NB4 (cell line): ENCODE measurements at regions not wholly inside any gene's neighbourhood (a gene's known extent, or its start where the extent isn't known, plus 50 kb on each side); places are given as distances from the start of the nearest gene placed in this dataset.

ENCODE experiments used
- DNase-seq: peaks from one replicate; pipeline ENCODE4 v3.0.0; 2010; ENCODE audit warnings: low read depth
- H3K4me3 ChIP-seq: one replicate; pipeline ENCODE4 v1.5.1; 2011; ENCODE audit warnings: mild to moderate bottlenecking, low read depth, low read length, moderate library complexity
- MYC ChIP-seq: IDR thresholded peaks from 2 replicates; pipeline ENCODE4 v1.6.1; 2011; ENCODE audit warnings: low read depth, low read length
- POLR2A ChIP-seq: IDR thresholded peaks from 2 replicates; pipeline ENCODE4 v1.6.1; 2011; ENCODE audit warnings: mild to moderate bottlenecking; ENCODE audit not compliant: insufficient read length; ENCODE audit errors: extremely low read depth
- TF ChIP-seq, protein P1 (sequence below): IDR thresholded peaks from 2 replicates; pipeline ENCODE4 v1.6.1; 2011; ENCODE audit warnings: low read depth, low read length
- TF ChIP-seq, protein P2 (sequence below): IDR thresholded peaks from one replicate; pipeline ENCODE4 v1.5.1; 2012; ENCODE audit warnings: low read depth, low read length

DNA sequence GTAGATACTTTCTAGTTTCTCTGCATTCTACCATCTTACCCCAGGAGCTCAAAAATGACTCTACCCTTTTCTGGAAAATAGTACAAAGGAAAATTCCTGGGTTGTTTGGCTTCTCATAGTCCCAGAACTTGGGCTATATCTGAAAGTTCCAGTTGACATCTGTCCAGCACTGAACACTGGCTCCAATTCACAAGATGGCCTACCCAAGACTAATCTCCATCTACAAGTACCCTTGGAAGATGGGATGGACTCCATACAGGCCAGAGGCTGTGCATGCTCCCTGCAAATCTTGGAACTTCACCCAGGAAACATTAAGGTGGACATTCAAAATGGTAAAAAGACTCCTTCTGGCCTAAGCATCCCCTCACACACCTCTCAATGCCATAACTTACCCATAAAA is 427.1 kb downstream of the DTWD2 start:
- DNase-seq, result no peak
- TF ChIP-seq POLR2A (no peak), MYC (no peak)
- TF ChIP-seq, protein P1, sequence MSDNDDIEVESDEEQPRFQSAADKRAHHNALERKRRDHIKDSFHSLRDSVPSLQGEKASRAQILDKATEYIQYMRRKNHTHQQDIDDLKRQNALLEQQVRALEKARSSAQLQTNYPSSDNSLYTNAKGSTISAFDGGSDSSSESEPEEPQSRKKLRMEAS, result no peak
- TF ChIP-seq, protein P2, sequence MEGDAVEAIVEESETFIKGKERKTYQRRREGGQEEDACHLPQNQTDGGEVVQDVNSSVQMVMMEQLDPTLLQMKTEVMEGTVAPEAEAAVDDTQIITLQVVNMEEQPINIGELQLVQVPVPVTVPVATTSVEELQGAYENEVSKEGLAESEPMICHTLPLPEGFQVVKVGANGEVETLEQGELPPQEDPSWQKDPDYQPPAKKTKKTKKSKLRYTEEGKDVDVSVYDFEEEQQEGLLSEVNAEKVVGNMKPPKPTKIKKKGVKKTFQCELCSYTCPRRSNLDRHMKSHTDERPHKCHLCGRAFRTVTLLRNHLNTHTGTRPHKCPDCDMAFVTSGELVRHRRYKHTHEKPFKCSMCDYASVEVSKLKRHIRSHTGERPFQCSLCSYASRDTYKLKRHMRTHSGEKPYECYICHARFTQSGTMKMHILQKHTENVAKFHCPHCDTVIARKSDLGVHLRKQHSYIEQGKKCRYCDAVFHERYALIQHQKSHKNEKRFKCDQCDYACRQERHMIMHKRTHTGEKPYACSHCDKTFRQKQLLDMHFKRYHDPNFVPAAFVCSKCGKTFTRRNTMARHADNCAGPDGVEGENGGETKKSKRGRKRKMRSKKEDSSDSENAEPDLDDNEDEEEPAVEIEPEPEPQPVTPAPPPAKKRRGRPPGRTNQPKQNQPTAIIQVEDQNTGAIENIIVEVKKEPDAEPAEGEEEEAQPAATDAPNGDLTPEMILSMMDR, result no peak
- no peak overlapping the region for H3K4me3 ChIP-seq

DNA sequence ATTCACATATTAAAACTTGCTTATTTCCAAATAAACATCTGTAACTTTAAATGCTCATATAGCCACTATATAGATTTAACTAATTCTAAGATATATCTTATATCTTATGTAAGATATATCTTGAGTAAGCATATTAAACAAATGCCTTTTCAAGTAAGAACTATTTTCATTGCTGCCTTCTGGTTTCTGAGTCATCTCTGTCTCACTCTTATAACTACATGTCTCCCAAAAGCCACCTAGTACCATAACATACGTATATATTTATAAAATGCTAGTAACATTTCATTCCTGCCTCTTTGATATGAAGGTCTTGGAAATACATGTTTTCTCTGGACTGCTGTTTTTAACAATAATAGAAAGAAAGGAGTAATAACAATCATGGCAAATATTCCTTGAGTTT is 429.5 kb downstream of the DTWD2 start:
- H3K4me3 ChIP-seq, result no peak overlapping the region
- TF ChIP-seq MYC, result no peak
- TF ChIP-seq, protein P2, result no peak
- TF ChIP-seq POLR2A, result no peak
- TF ChIP-seq, protein P1, result no peak
- no peak for DNase-seq

DNA sequence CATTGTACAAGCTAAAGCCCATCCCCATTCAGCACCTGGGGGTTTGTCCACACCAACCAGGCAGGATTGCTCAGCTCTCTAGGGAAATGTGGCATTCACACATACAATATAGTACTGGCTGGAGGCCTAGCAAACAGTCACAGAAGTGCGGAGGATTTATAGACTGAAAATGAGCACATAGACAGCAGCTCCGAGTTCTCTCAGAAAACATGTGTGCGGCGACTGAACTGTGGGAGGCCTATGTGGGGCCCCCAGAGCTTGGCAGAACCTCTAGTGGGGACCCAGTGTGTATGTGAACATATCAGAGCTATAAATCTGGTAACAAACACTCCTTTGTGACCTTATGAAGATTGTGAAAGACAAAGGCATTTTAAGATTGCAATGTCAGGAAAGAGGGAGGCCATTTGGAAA is 431.1 kb downstream of the DTWD2 start:
- TF ChIP-seq MYC, result no peak
- TF ChIP-seq, protein P1, result no peak
- no peak for TF ChIP-seq POLR2A
- TF ChIP-seq, protein P2, result no peak
- H3K4me3 ChIP-seq, result no peak overlapping the region
- DNase-seq, result no peak

DNA sequence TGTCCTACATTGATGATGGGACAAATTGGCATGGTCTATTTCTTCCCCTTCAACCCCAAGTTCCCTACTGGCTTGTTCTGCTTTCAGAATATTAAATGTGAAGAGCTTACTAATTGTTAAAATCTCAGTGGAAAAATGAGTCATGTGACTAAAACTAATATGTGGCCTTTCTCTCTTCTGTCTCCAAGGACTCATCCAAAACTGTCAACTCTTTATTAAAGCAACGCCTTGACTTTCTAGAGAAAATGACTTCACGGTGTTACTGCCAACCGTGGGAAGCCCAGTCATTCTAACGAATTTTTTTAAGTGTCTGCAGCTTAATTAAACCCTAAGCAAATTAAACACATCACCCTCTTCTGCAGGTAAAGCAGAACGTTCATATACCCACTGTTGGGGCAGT is 431.6 kb downstream of the DTWD2 start:
- H3K4me3 ChIP-seq, result no peak overlapping the region
- no peak for DNase-seq
- TF ChIP-seq MYC (no peak), POLR2A (no peak)
- TF ChIP-seq, protein P2, result no peak
- TF ChIP-seq, protein P1, result no peak

DNA sequence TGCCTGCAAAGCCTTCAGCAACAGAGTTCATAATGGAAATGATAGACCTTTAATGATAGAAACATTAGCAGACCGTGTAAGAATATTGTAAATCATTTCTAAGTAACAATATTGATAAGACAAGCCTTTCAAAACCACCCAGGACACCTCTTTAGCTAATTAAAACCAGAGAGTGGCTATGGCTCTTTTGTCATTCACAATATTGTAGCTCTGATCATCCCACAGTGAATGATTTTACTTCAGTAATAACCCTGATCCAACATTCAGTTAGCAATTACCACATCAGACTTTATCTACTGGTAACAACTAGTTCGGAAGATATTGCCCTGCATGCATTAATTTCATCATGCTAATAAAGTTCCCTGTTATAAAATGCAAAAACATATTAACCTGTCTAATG is 432.6 kb downstream of the DTWD2 start:
- no peak overlapping the region for H3K4me3 ChIP-seq

More for the DNA sequence above, 432.6 kb downstream of the DTWD2 start:
- TF ChIP-seq POLR2A, result no peak
- TF ChIP-seq, protein P1, result no peak
- TF ChIP-seq MYC, result no peak
- TF ChIP-seq, protein P2, result no peak
- DNase-seq, result no peak
